Lower leg skin (tissue), 4 donors: ENCODE measurements at regions not wholly inside any gene's neighbourhood (a gene's known extent, or its start where the extent isn't known, plus 50 kb on each side); places are given as distances from the start of the nearest gene placed in this dataset.

Experiments
- DNase-seq, 2 donors: peaks; one replicate each; pipeline ENCODE4 v3.0.0-alpha.2; 2019; ENCODE audit warnings: low spot score in 2 of 2
- H3K4me3 ChIP-seq: fragments of 200-600 bp; sonication (generic); 2 replicates; pipeline ENCODE4 v1.5.1; 2017; ENCODE audit warnings: mild to moderate bottlenecking, low read depth; ENCODE audit not compliant: poor library complexity, severe bottlenecking
- CTCF ChIP-seq, 3 donors: fragments of 450-650 bp; IDR thresholded peaks; one replicate each; pipeline ENCODE4 v1.5.1; 2016; ENCODE audit warnings: antibody characterized with exemption in 3 of 3, mild to moderate bottlenecking in 3 of 3, moderate library complexity in 2 of 3
- POLR2A ChIP-seq, 2 donors: fragments of 450-650 bp; IDR thresholded peaks; one replicate each; pipeline ENCODE4 v1.6.1; 2016 to 2017; ENCODE audit warnings: antibody characterized with exemption in 2 of 2, mild to moderate bottlenecking in 1 of 2, moderate library complexity in 1 of 2
- WGBS, 2 donors: methylation state at CpG; one replicate each; pipeline ENCODE4 v1.1.5; 2018; 5-methylcytosine and 5-hydroxymethylcytosine counted together
- intact Hi-C: fragments of 100-400 bp; cut with DNase I; formaldehyde crosslinking; loops from one replicate; pipeline ENCODE4 v1.15.0; 2023; ENCODE audit warnings: low total_unique reads

- no peak for TF ChIP-seq POLR2A (IDR thresholded peaks at IDR 0.05)
- no peak for TF ChIP-seq CTCF (IDR thresholded peaks at IDR 0.05)
- peak in 1 of 2 donors; percentile 47 for DNase-seq
- intact Hi-C loops, result loop anchor here (5.0 kb wide), 1 partner anchor 714 kb away; no protein-coding TSS in a partner anchor
- no peak overlapping the region for H3K4me3 ChIP-seq
- WGBS, 2 donors, result 34% methylated on average over 7 of the region's 7 CpGs
Observed at GRCh38 chr13:107043021-107043956, 475.4 kb upstream of the ARGLU1 start.

GRCh38 chr13:107035778-107036177, 467.8 kb upstream of the ARGLU1 start:
- H3K4me3 ChIP-seq, result no peak overlapping the region
- intact Hi-C loops, result no loop called here
- no peak for DNase-seq
- 50 to 57% methylated on average over 2 of the region's 2 CpGs for WGBS, 2 donors
- TF ChIP-seq POLR2A (IDR thresholded peaks at IDR 0.05) (no peak), CTCF (IDR thresholded peaks at IDR 0.05) (no peak)

- WGBS, 2 donors, result 62 to 72% methylated on average over 6 of the region's 6 CpGs
- intact Hi-C loops, result no loop called here
Observed at GRCh38 chr13:107035186-107035585, 467.2 kb upstream of the ARGLU1 start.

GRCh38 chr13:107034236-107034872, 466.4 kb upstream of the ARGLU1 start:
- intact Hi-C loops, result no loop called here
- H3K4me3 ChIP-seq, result no peak overlapping the region
- DNase-seq, result no peak
- 90 to 92% methylated on average over 17 of the region's 17 CpGs for WGBS, 2 donors
- no peak for TF ChIP-seq POLR2A (IDR thresholded peaks at IDR 0.05)
- no peak for TF ChIP-seq CTCF (IDR thresholded peaks at IDR 0.05)

More at GRCh38 chr13:107035186-107035585, 467.2 kb upstream of the ARGLU1 start:
- TF ChIP-seq POLR2A (IDR thresholded peaks at IDR 0.05) (no peak), CTCF (IDR thresholded peaks at IDR 0.05) (no peak)
- H3K4me3 ChIP-seq, result no peak overlapping the region
- no peak for DNase-seq

GRCh38 chr13:107031716-107032115, 463.8 kb upstream of the ARGLU1 start:
- 53 to 58% methylated on average over 2 of the region's 2 CpGs for WGBS, 2 donors
- no peak overlapping the region for H3K4me3 ChIP-seq
- intact Hi-C loops, result no loop called here
- no peak for DNase-seq
- TF ChIP-seq POLR2A (IDR thresholded peaks at IDR 0.05) (no peak), CTCF (IDR thresholded peaks at IDR 0.05) (no peak)
